HepG2 (cell line): ENCODE measurements at regions not wholly inside any gene's neighbourhood (a gene's known extent, or its start where the extent isn't known, plus 50 kb on each side); places are given as distances from the start of the nearest gene placed in this dataset.

ENCODE experiments used
- BRCA1 ChIP-seq: sonication (generic); formaldehyde crosslinking; IDR thresholded peaks from 2 replicates; pipeline ENCODE4 v1.4.0; 2020; ENCODE audit warnings: missing genetic modification reagents
- CBFB ChIP-seq: sonication (generic); formaldehyde crosslinking; IDR thresholded peaks from 2 replicates; pipeline ENCODE4 v1.4.0; 2020; ENCODE audit warnings: missing genetic modification reagents
- EZH2 ChIP-seq: conservative IDR thresholded peaks from 2 replicates; pipeline ENCODE4 v1.6.1; 2012; ENCODE audit warnings: mild to moderate bottlenecking, low read depth, low read length, moderate library complexity
- GABPA ChIP-seq, 2 experiments: IDR thresholded peaks; 2 replicates each; pipeline ENCODE4 v1.6.1; 2011 to 2016; ENCODE audit warnings: low read depth in 2 of 2, low read length in 1 of 2, missing biosample characterization in 1 of 2, missing genetic modification characterization in 1 of 2
- GTF2F1 ChIP-seq: fragments of 150-350 bp; IDR thresholded peaks from 2 replicates; pipeline ENCODE4 v1.6.1; 2014; ENCODE audit warnings: low read length
- POLR2A ChIP-seq, 2 experiments: IDR thresholded peaks; 2 replicates each; pipeline ENCODE4 v1.6.1; 2011; ENCODE audit warnings: low read depth in 2 of 2, low read length in 2 of 2, mild to moderate bottlenecking in 1 of 2, moderate library complexity in 1 of 2; ENCODE audit not compliant: insufficient read depth in 1 of 2
- POLR2AphosphoS5 ChIP-seq: IDR thresholded peaks from 2 replicates; pipeline ENCODE4 v1.6.1; 2012; ENCODE audit warnings: low read depth, low read length
- RAD21 ChIP-seq: fragments of 450-650 bp; formaldehyde crosslinking; IDR thresholded peaks from 2 replicates; pipeline ENCODE4 v1.5.0; 2020; ENCODE audit warnings: mild to moderate bottlenecking
- RELA ChIP-seq: sonication (generic); formaldehyde crosslinking; IDR thresholded peaks from 2 replicates; pipeline ENCODE4 v1.4.0; 2020; ENCODE audit warnings: missing genetic modification reagents
- ZBTB8A ChIP-seq: sonication (generic); formaldehyde crosslinking; IDR thresholded peaks from 2 replicates; pipeline ENCODE4 v1.4.0; 2020; ENCODE audit warnings: mild to moderate bottlenecking, low read depth, missing genetic modification reagents, borderline replicate concordance
- ZNF558 ChIP-seq: sonication (generic); formaldehyde crosslinking; IDR thresholded peaks from 2 replicates; pipeline ENCODE4 v1.9.0; 2022; ENCODE audit warnings: mild to moderate bottlenecking, missing genetic modification reagents, borderline replicate concordance
- ZSCAN9 ChIP-seq: IDR thresholded peaks from 2 replicates; pipeline ENCODE4 v1.6.1; 2016; ENCODE audit warnings: borderline replicate concordance
- TF ChIP-seq, protein P1 (sequence below), 2 experiments: fragments of 450-650 bp in 1 of 2; sonication (generic) in 1 of 2; formaldehyde crosslinking; IDR thresholded peaks; 2 replicates each; pipeline versions ENCODE4 v1.5.0 to v1.8.0; 2020 to 2022; ENCODE audit warnings: mild to moderate bottlenecking in 1 of 2, missing genetic modification reagents in 1 of 2
- TF ChIP-seq, protein P2 (sequence below): sonication (generic); formaldehyde crosslinking; IDR thresholded peaks from 2 replicates; pipeline ENCODE4 v1.4.0; 2020; ENCODE audit warnings: missing genetic modification reagents, borderline replicate concordance

DNA sequence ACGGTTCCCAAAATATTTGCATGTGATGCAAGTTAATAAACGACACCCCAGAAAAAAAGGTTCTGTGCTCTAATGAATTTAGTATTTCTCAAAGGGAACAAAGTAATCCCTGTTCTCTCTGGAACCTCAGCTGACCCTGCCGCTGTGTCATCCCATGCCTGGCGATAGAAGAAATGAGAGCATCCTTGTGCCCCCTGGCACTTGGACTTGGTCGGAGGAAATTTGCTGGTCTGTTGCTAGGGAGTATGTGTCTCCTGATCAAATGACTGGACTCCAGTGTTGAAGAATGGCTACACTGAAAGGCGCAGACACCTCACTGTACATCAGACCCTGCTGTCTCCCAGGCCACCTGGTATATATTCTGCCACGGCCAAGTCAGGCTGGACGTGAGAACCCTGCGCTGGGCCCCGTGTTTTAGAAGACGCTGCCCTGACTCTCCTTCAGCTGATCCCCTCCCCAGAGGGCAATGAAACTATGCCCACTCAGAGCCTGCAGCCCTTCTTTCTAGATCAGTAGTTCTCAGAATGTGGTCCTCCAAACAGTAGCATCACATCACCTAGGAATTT is 67.2 kb downstream of the THNSL1 start:
- TF ChIP-seq CBFB (CRISPR knock-in tag) (no peak), ZNF558 (CRISPR knock-in tag) (no peak), RELA (CRISPR knock-in tag) (no peak), GABPA (IDR thresholded peaks at IDR 0.05; ENCODE audit: low read depth, low read length) (no peak), GABPA (CRISPR knock-in tag; IDR thresholded peaks at IDR 0.05; ENCODE audit: low read depth) (no peak), ZSCAN9 (CRISPR knock-in tag) (no peak), GTF2F1 (no peak), BRCA1 (CRISPR knock-in tag) (no peak), POLR2AphosphoS5 (no peak), EZH2 (no peak), POLR2A (IDR thresholded peaks at IDR 0.05; ENCODE audit: insufficient read depth in 1 of 2, low read depth in 2 of 2, low read length in 2 of 2) (no peak), RAD21 (no peak), ZBTB8A (CRISPR knock-in tag) (no peak)
- TF ChIP-seq, protein P1, sequence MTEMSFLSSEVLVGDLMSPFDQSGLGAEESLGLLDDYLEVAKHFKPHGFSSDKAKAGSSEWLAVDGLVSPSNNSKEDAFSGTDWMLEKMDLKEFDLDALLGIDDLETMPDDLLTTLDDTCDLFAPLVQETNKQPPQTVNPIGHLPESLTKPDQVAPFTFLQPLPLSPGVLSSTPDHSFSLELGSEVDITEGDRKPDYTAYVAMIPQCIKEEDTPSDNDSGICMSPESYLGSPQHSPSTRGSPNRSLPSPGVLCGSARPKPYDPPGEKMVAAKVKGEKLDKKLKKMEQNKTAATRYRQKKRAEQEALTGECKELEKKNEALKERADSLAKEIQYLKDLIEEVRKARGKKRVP (CRISPR knock-in tag; IDR thresholded peaks at IDR 0.05): no peak
- TF ChIP-seq, protein P2, sequence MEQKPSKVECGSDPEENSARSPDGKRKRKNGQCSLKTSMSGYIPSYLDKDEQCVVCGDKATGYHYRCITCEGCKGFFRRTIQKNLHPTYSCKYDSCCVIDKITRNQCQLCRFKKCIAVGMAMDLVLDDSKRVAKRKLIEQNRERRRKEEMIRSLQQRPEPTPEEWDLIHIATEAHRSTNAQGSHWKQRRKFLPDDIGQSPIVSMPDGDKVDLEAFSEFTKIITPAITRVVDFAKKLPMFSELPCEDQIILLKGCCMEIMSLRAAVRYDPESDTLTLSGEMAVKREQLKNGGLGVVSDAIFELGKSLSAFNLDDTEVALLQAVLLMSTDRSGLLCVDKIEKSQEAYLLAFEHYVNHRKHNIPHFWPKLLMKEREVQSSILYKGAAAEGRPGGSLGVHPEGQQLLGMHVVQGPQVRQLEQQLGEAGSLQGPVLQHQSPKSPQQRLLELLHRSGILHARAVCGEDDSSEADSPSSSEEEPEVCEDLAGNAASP (CRISPR knock-in tag): no peak
